Muscle layer of duodenum (tissue), 2 donors: ENCODE measurements at regions not wholly inside any gene's neighbourhood (a gene's known extent, or its start where the extent isn't known, plus 50 kb on each side); places are given as distances from the start of the nearest gene placed in this dataset.

Experiments used
- H3K27ac ChIP-seq: one replicate; pipeline ENCODE4 v1.7.0; 2013; ENCODE audit warnings: mild to moderate bottlenecking, low read length
- H3K27me3 ChIP-seq: one replicate; pipeline ENCODE4 v1.7.0; 2013; ENCODE audit warnings: low read depth, mild to moderate bottlenecking, control low read depth, low read length
- H3K36me3 ChIP-seq, 2 donors: one replicate each; pipeline ENCODE4 v1.7.0; 2013; ENCODE audit warnings: low read length in 2 of 2, control low read depth in 1 of 2, mild to moderate bottlenecking in 1 of 2; ENCODE audit not compliant: insufficient read depth in 2 of 2, control insufficient read depth in 1 of 2
- H3K4me1 ChIP-seq, 2 donors: one replicate each; pipeline ENCODE4 v1.7.0; 2013; ENCODE audit warnings: low read length in 2 of 2, mild to moderate bottlenecking in 2 of 2, control low read depth in 1 of 2, moderate library complexity in 1 of 2; ENCODE audit not compliant: insufficient read depth in 2 of 2, control insufficient read depth in 1 of 2
- H3K4me3 ChIP-seq, 2 donors: one replicate each; pipeline ENCODE4 v1.7.0; 2013; ENCODE audit warnings: low read length in 2 of 2, low read depth in 1 of 2, mild to moderate bottlenecking in 1 of 2
- H3K9me3 ChIP-seq, 2 donors: one replicate each; pipeline ENCODE4 v1.7.0; 2013; ENCODE audit warnings: low read length in 2 of 2, control low read depth in 1 of 2, mild to moderate bottlenecking in 1 of 2; ENCODE audit not compliant: control insufficient read depth in 1 of 2
- donor health status: healthy.

DNA sequence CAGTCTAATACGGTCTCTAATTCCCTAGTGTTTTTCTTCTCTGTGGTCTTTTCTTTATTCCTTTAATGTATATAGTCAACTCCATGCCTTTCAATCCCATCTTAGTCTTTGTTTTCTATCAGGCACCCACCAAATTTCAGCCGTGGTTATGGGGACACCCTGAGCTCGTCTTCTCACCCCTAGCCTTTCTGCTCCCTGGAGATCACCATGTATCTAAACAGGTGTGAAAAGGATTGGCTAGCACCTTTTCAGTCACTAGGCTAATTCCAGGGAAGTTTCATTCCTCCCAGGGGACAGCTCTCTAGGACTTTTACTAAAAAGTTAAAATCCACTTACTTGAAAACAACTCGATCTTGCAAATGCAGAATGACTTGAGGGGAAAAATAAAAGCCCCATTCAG is 291.3 kb downstream of the ETNK1 start:
- no peaks in the 10 kb centered on the region for H3K36me3 ChIP-seq
- H3K4me1 ChIP-seq: no peaks in the 10 kb centered on the region
- H3K27ac ChIP-seq: no peak overlapping the region
- H3K9me3 ChIP-seq: no peaks in the 10 kb centered on the region
- H3K27me3 ChIP-seq: no peaks in the 10 kb centered on the region
- H3K4me3 ChIP-seq: no peak overlapping the region

- H3K27me3 ChIP-seq: no peaks in the 10 kb centered on the region
- no peaks in the 10 kb centered on the region for H3K4me1 ChIP-seq
- H3K36me3 ChIP-seq: no peaks in the 10 kb centered on the region
- no peaks in the 10 kb centered on the region for H3K9me3 ChIP-seq
- H3K27ac ChIP-seq: no peak overlapping the region
- no peak overlapping the region for H3K4me3 ChIP-seq
Measured at GRCh38 chr12:22916815-22917214, 291.8 kb downstream of the ETNK1 start.

- no peak overlapping the region for H3K4me3 ChIP-seq
- no peak overlapping the region for H3K27ac ChIP-seq
- no peaks in the 10 kb centered on the region for H3K9me3 ChIP-seq
- H3K27me3 ChIP-seq: no peaks in the 10 kb centered on the region
- H3K4me1 ChIP-seq: no peaks in the 10 kb centered on the region
- H3K36me3 ChIP-seq: no peaks in the 10 kb centered on the region
Measured at GRCh38 chr12:22919883-22920282, 294.9 kb downstream of the ETNK1 start.

- Histone ChIP-seq H3K27ac (no peak overlapping the region), H3K4me1 (no peaks in the 10 kb centered on the region), H3K36me3 (no peaks in the 10 kb centered on the region), H3K4me3 (no peak overlapping the region), H3K9me3 (no peaks in the 10 kb centered on the region), H3K27me3 (no peaks in the 10 kb centered on the region)
Measured at GRCh38 chr12:22923768-22924167, 298.8 kb downstream of the ETNK1 start.

DNA sequence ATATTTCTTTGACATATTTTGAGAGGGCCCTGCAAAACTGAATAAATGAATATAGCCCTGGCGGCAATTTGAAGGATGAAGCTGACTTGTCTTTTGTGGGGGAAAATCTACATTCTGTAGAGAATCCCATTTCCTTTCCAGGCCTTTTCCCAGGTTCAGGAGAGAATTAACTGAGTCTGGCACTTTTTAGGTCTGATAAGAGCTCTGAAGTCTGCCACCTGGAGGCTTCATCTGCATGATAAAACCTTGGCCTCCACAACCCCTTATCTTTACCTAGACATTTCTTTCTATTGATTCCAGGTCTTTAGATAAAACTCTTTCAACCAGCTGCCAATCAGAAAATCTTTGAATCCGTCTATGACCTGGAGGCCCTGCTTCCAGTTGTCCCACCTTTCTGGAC is 299.4 kb downstream of the ETNK1 start:
- Histone ChIP-seq H3K4me1 (no peaks in the 10 kb centered on the region), H3K4me3 (no peak overlapping the region), H3K9me3 (no peaks in the 10 kb centered on the region), H3K36me3 (no peaks in the 10 kb centered on the region), H3K27ac (no peak overlapping the region), H3K27me3 (no peaks in the 10 kb centered on the region)

DNA sequence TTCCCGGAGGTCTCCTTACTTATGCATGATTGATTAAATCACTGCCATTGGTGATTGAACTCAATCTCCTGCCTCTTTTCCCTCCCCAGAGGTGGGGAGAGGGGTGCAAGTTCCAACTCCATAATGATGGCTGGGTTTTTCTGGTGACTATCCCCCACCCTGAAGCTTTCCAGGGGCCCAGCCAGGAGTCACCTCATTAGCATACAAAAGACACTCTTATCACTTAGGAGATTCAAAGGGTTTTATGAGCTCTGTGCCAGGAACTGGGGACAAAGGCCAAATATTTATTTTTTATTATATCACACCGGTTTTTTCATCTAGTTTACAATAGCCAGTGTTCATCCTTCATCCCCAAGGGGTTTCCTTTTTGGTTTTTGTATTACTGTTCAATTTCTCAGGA is 300.7 kb downstream of the ETNK1 start:
- Histone ChIP-seq H3K4me3 (no peak overlapping the region), H3K27me3 (no peaks in the 10 kb centered on the region), H3K4me1 (no peaks in the 10 kb centered on the region), H3K9me3 (no peaks in the 10 kb centered on the region), H3K27ac (no peak overlapping the region), H3K36me3 (no peaks in the 10 kb centered on the region)

- Histone ChIP-seq H3K27ac (no peak overlapping the region), H3K4me3 (no peak overlapping the region), H3K9me3 (no peaks in the 10 kb centered on the region), H3K4me1 (no peaks in the 10 kb centered on the region), H3K27me3 (no peaks in the 10 kb centered on the region), H3K36me3 (no peaks in the 10 kb centered on the region)
Measured at GRCh38 chr12:22932431-22932830, 307.5 kb downstream of the ETNK1 start.

GRCh38 chr12:22935090-22935489 is 310.1 kb downstream of the ETNK1 start:
- no peaks in the 10 kb centered on the region for H3K4me1 ChIP-seq
- H3K4me3 ChIP-seq: no peak overlapping the region

DNA sequence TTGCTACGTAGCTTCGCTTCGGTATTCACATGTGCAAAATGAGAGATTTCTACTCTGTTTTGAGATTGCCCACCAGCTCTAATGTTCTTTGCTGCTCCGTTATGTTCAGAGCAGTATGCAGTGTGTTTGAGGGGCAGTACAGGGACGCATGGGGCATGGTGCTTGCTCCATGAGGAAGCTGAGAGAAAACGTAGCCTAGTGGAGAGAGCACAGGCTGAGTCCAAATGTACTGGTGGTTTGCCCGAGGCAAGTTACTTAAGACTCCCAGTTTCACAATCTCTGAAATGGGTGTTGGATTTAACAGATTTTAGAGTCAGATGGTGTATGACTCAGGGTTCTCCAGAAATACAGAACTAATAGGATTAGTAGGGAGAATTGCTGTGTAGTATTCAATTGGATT is 310.5 kb downstream of the ETNK1 start:
- H3K27ac ChIP-seq: no peak overlapping the region
- no peaks in the 10 kb centered on the region for H3K27me3 ChIP-seq
- H3K9me3 ChIP-seq: no peaks in the 10 kb centered on the region
- H3K4me1 ChIP-seq: no peaks in the 10 kb centered on the region
- no peaks in the 10 kb centered on the region for H3K36me3 ChIP-seq
- H3K4me3 ChIP-seq: no peak overlapping the region

More at GRCh38 chr12:22935090-22935489, 310.1 kb downstream of the ETNK1 start:
- no peaks in the 10 kb centered on the region for H3K27me3 ChIP-seq
- no peaks in the 10 kb centered on the region for H3K9me3 ChIP-seq
- H3K27ac ChIP-seq: no peak overlapping the region
- H3K36me3 ChIP-seq: no peaks in the 10 kb centered on the region

DNA sequence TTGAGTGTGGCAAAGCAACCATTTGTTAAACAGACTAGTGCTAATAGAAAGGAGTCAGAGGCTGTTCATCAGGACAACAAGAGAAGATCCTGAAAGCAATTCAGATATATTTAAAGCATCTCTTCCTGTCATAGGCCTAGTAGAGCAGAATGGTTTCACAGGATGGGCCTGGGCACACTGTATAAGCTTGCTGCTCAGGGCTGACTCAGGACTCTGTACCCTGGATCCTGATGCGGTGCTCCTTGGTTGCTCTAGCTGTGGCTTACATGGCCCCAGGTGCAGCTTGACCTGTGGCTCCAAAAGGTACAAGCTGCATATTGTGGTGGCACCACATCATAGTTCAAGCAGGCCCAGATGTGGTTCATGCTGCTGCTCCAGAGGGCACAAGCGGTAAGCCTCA is 313.4 kb downstream of the ETNK1 start:
- no peaks in the 10 kb centered on the region for H3K27me3 ChIP-seq
- H3K4me1 ChIP-seq: no peaks in the 10 kb centered on the region
- no peaks in the 10 kb centered on the region for H3K36me3 ChIP-seq
- H3K4me3 ChIP-seq: no peak overlapping the region
- H3K9me3 ChIP-seq: peaks cover 0 to 6% of the 10 kb centered on the region in 2 donors
- no peak overlapping the region for H3K27ac ChIP-seq

DNA sequence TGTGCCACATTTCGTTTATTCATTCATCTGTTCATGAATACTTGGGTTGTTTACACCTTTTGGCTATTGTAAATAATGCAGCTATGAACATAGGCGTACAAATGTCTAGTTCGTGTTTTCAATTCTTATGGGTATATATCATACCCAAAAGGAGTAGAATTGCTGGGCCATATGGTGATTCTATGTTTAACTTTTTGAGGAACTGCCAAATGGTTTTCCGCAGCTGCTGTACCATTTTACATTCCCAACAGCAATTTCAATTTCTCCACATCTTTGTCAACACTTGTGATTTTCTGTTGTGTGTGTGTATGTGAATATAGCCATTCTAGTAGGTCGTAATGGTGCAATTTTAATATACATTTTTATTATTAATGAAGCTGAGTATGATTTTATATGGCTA is 326.2 kb downstream of the ETNK1 start:
- no peaks in the 10 kb centered on the region for H3K36me3 ChIP-seq
- no peak overlapping the region for H3K4me3 ChIP-seq
- H3K9me3 ChIP-seq: no peaks in the 10 kb centered on the region
- H3K27ac ChIP-seq: no peak overlapping the region
- H3K27me3 ChIP-seq: no peaks in the 10 kb centered on the region
- H3K4me1 ChIP-seq: no peaks in the 10 kb centered on the region

DNA sequence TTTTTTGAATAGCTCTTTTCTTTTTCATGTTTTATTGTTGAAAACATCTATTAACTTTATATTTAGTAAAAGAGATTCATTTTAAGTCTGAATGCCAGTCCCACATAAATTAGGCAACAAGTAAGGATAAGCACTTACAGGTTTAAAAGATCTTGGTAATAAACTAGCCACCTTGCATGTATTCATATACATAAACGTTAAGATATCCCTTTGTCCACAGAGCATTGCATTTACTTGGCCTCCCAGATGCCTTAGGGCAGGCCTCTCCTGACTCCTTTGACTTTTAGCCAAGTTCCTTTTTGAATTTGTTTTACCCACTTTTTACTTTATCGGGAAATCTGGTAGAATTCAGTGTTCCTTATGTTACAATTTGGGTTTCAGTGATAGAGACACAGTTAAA is 331.7 kb downstream of the ETNK1 start:
- no peaks in the 10 kb centered on the region for H3K9me3 ChIP-seq
- H3K4me3 ChIP-seq: no peak overlapping the region
- no peak overlapping the region for H3K27ac ChIP-seq
- H3K27me3 ChIP-seq: no peaks in the 10 kb centered on the region
- H3K36me3 ChIP-seq: no peaks in the 10 kb centered on the region
- no peaks in the 10 kb centered on the region for H3K4me1 ChIP-seq
